ENCODE measurements at regions not wholly inside any gene's neighbourhood (a gene's known extent, or its start where the extent isn't known, plus 50 kb on each side); places are given as distances from the start of the nearest gene placed in this dataset.
A peak's percentile ranks its signal among the peaks of the same experiment; 100 is the strongest.
"Not testable (repeated sequence)": the region's sequence is repeated elsewhere in the genome, so short reads cannot be mapped to it uniquely, and the experiment has no call there.

GRCh38 chr7:142522735-142523134 is 226.5 kb upstream of the PRSS1 start:
- no peak for DNase-seq (ENCODE audit: insufficient read length, low spot score)
- FAIRE-seq, result no peak
- no peak for TF ChIP-seq CTCF (IDR thresholded peaks at IDR 0.05; ENCODE audit: insufficient read depth, missing control alignments)

DNA sequence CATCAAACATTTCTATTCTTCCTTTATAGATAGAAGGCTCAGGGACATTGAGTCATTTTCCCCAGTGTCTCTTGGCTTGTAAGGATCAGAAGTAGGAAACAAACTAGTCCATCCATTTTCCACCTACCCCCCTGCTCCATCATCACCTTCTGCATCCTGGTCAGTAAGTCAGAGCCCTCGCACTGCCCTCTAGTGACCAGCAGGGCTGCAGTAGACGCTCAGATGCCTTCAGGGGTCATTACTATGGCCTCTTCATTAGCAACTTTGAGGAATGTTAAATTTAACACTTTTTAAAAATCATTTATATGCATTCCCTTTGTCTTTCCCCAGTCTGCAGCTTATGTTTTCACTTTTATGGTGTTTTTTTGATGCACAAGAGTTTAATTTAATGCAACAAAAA is 228.4 kb upstream of the PRSS1 start:
- not testable (repeated sequence) for DNase-seq (ENCODE audit: insufficient read length, low spot score); FAIRE-seq

DNA sequence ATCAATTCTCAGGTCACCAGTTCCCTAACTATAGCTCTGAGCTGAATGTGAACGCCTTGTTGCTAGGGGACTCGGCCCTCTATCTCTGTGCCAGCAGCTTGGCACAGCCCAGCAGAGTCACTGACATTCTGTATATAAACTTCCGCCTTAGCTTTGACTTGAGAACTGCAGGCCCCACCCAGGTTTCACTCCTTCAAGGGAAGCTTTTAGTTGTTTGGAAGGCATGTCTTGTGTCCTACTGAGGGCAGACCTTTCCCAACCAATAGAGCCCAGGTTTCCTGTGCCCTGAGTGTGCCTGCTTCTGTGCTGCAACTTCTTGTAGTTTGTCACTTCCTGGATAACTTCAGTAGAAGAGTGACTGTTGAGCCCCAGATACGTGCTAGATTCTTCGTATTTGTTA is 228.8 kb upstream of the PRSS1 start:
- not testable (repeated sequence) for FAIRE-seq; DNase-seq (ENCODE audit: insufficient read length, low spot score)

GRCh38 chr7:142519079-142520078 is 229.9 kb upstream of the PRSS1 start:
- FAIRE-seq (no peak), DNase-seq (ENCODE audit: insufficient read length, low spot score) (no peak)
- no peak for TF ChIP-seq CTCF (IDR thresholded peaks at IDR 0.05; ENCODE audit: insufficient read depth, missing control alignments)

DNA sequence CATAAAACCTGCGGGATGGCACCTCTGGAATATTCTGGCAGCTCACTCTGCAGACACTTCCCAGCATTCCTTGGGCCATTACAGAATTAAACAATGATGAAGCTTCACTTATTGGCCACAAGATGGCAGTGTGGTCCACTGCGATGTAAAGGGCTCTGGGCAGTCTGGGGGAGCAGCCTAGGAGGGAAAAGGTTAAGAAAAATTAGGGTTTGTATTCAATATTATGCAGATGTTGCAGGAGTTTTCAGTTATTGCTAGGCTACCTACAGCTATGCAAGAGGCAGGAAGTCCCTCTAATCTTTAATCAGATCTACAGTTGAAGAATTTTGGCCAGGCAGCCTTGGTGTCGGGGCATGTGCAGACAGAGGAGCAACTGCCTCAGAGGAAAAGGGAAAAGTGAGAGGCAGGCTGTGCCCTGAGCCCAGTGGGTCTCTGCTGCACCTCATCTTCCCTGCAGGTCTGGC is 233.2 kb upstream of the PRSS1 start:
- no peak for FAIRE-seq
- DNase-seq (ENCODE audit: insufficient read length, low spot score), result peak; percentile 25

GRCh38 chr7:142514716-142515115 is 234.6 kb upstream of the PRSS1 start:
- DNase-seq (ENCODE audit: insufficient read length, low spot score); FAIRE-seq: not testable (repeated sequence)

More for the DNA sequence above, 233.2 kb upstream of the PRSS1 start:
- peak; percentile 82 for TF ChIP-seq CTCF (IDR thresholded peaks at IDR 0.05; ENCODE audit: insufficient read depth, missing control alignments)

- no peak for TF ChIP-seq CTCF (IDR thresholded peaks at IDR 0.05; ENCODE audit: insufficient read depth, missing control alignments)
- DNase-seq (ENCODE audit: insufficient read length, low spot score) (no peak), FAIRE-seq (no peak)
Measured at GRCh38 chr7:142513178-142513955, 235.9 kb upstream of the PRSS1 start.

- FAIRE-seq (no peak), DNase-seq (ENCODE audit: insufficient read length, low spot score) (no peak)
- TF ChIP-seq CTCF (IDR thresholded peaks at IDR 0.05; ENCODE audit: insufficient read depth, missing control alignments), result no peak
Measured at GRCh38 chr7:142511801-142512200, 237.5 kb upstream of the PRSS1 start.
